ENCODE measurements at regions not wholly inside any gene's neighbourhood (a gene's known extent, or its start where the extent isn't known, plus 50 kb on each side); places are given as distances from the start of the nearest gene placed in this dataset.

- no peak overlapping the region for H3K4me3 ChIP-seq
- WGBS: 95% methylated on average over 2 of the region's 2 CpGs
- TF ChIP-seq POLR2AphosphoS5 (IDR thresholded peaks at IDR 0.05): no peak
- TF ChIP-seq POLR2A (IDR thresholded peaks at IDR 0.05): no peak
- TF ChIP-seq CTCF (IDR thresholded peaks at IDR 0.05): no peak
- no peak for TF ChIP-seq EP300 (IDR thresholded peaks at IDR 0.05)
These were observed 122.9 kb downstream of the HMHB1 start for GRCh38 chr5:143934821-143935220.

GRCh38 chr5:143938230-143938629, 126.3 kb downstream of the HMHB1 start:
- no peaks in the 10 kb centered on the region for H3K36me3 ChIP-seq
- no peak for DNase-seq (ENCODE audit: low spot score in 2 of 2)
- peaks cover 8% of the 10 kb centered on the region for H3K9me3 ChIP-seq

More at GRCh38 chr5:143934821-143935220, 122.9 kb downstream of the HMHB1 start:
- Histone ChIP-seq H3K4me1 (no peaks in the 10 kb centered on the region), H3K27ac (no peak overlapping the region), H3K9me3 (no peaks in the 10 kb centered on the region), H3K27me3 (no peaks in the 10 kb centered on the region), H3K36me3 (no peaks in the 10 kb centered on the region)
- no peak for DNase-seq (ENCODE audit: low spot score in 2 of 2)

GRCh38 chr5:143946837-143947236, 134.9 kb downstream of the HMHB1 start:
- no peak for DNase-seq (ENCODE audit: low spot score in 2 of 2)
- Histone ChIP-seq H3K36me3 (no peaks in the 10 kb centered on the region), H3K4me3 (no peak overlapping the region), H3K9me3 (peaks cover 3% of the 10 kb centered on the region), H3K4me1 (no peaks in the 10 kb centered on the region), H3K27me3 (no peaks in the 10 kb centered on the region), H3K27ac (no peak overlapping the region)
- WGBS: 86% methylated on average over 1 of the region's 1 CpG
- TF ChIP-seq POLR2AphosphoS5 (IDR thresholded peaks at IDR 0.05) (no peak), EP300 (IDR thresholded peaks at IDR 0.05) (no peak), POLR2A (IDR thresholded peaks at IDR 0.05) (no peak), CTCF (IDR thresholded peaks at IDR 0.05) (no peak)

More at GRCh38 chr5:143938230-143938629, 126.3 kb downstream of the HMHB1 start:
- no peaks in the 10 kb centered on the region for H3K27me3 ChIP-seq
- H3K27ac ChIP-seq: no peak overlapping the region
- TF ChIP-seq CTCF (IDR thresholded peaks at IDR 0.05) (no peak), EP300 (IDR thresholded peaks at IDR 0.05) (no peak)
- H3K4me3 ChIP-seq: no peak overlapping the region
- H3K4me1 ChIP-seq: no peaks in the 10 kb centered on the region

- 93% methylated on average over 2 of the region's 2 CpGs for WGBS
These were observed 135.4 kb downstream of the HMHB1 start for GRCh38 chr5:143947313-143947712.

GRCh38 chr5:143952809-143953208, 140.8 kb downstream of the HMHB1 start:
- TF ChIP-seq EP300 (IDR thresholded peaks at IDR 0.05) (no peak), POLR2AphosphoS5 (IDR thresholded peaks at IDR 0.05) (no peak), CTCF (IDR thresholded peaks at IDR 0.05) (no peak), POLR2A (IDR thresholded peaks at IDR 0.05) (no peak)
- 93% methylated on average over 2 of the region's 2 CpGs for WGBS
- DNase-seq (ENCODE audit: low spot score in 2 of 2): no peak
- H3K4me3 ChIP-seq: no peak overlapping the region
- no peaks in the 10 kb centered on the region for H3K36me3 ChIP-seq
- no peaks in the 10 kb centered on the region for H3K4me1 ChIP-seq
- H3K27ac ChIP-seq: no peak overlapping the region
- H3K27me3 ChIP-seq: no peaks in the 10 kb centered on the region
- H3K9me3 ChIP-seq: no peaks in the 10 kb centered on the region

More at GRCh38 chr5:143947313-143947712, 135.4 kb downstream of the HMHB1 start:
- H3K36me3 ChIP-seq: no peaks in the 10 kb centered on the region
- H3K4me3 ChIP-seq: no peak overlapping the region
- no peak for TF ChIP-seq POLR2AphosphoS5 (IDR thresholded peaks at IDR 0.05)
- TF ChIP-seq CTCF (IDR thresholded peaks at IDR 0.05): no peak
- TF ChIP-seq POLR2A (IDR thresholded peaks at IDR 0.05): no peak
- no peak for TF ChIP-seq EP300 (IDR thresholded peaks at IDR 0.05)
- DNase-seq (ENCODE audit: low spot score in 2 of 2): no peak
- H3K9me3 ChIP-seq: peaks cover 3% of the 10 kb centered on the region
- H3K27ac ChIP-seq: no peak overlapping the region
- no peaks in the 10 kb centered on the region for H3K4me1 ChIP-seq
- no peaks in the 10 kb centered on the region for H3K27me3 ChIP-seq

Measured in suprapubic skin (tissue), 4 donors.